ENCODE measurements at regions not wholly inside any gene's neighbourhood (a gene's known extent, or its start where the extent isn't known, plus 50 kb on each side); places are given as distances from the start of the nearest gene placed in this dataset.

DNA sequence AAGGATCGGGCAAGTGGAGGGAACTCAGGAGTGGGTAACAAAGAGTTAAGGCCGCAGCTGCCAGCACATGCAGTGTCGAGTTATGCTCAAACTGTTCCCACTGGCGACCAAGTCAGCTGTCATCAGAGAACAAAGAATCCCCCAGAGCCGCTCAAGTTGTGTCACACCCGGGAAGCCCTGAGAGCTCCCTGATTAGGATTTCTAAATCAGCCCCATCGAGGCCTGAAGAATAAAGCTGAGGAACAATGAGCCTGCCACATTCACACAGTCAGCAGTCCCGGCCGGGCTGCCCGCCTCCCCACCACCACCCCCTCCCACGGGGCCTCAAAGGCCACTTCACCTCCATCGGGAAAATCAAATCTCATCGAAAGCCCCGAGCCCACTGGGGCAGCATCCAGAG, 84.5 kb downstream of the SOX9 start:
- TF ChIP-seq POLR2AphosphoS5 (IDR thresholded peaks at IDR 0.05; ENCODE audit: low read depth, low read length) (no peak), TAF1 (IDR thresholded peaks at IDR 0.05; ENCODE audit: borderline replicate concordance, insufficient read depth, low read length) (no peak), SIN3A (IDR thresholded peaks at IDR 0.05; ENCODE audit: borderline replicate concordance, insufficient read depth, low read length) (no peak), FOXP2 (optimal IDR thresholded peaks at IDR 0.05; ENCODE audit: borderline replicate concordance, extremely low read depth, extremely low read length, insufficient read depth) (no peak)
- TF ChIP-seq, protein P1, sequence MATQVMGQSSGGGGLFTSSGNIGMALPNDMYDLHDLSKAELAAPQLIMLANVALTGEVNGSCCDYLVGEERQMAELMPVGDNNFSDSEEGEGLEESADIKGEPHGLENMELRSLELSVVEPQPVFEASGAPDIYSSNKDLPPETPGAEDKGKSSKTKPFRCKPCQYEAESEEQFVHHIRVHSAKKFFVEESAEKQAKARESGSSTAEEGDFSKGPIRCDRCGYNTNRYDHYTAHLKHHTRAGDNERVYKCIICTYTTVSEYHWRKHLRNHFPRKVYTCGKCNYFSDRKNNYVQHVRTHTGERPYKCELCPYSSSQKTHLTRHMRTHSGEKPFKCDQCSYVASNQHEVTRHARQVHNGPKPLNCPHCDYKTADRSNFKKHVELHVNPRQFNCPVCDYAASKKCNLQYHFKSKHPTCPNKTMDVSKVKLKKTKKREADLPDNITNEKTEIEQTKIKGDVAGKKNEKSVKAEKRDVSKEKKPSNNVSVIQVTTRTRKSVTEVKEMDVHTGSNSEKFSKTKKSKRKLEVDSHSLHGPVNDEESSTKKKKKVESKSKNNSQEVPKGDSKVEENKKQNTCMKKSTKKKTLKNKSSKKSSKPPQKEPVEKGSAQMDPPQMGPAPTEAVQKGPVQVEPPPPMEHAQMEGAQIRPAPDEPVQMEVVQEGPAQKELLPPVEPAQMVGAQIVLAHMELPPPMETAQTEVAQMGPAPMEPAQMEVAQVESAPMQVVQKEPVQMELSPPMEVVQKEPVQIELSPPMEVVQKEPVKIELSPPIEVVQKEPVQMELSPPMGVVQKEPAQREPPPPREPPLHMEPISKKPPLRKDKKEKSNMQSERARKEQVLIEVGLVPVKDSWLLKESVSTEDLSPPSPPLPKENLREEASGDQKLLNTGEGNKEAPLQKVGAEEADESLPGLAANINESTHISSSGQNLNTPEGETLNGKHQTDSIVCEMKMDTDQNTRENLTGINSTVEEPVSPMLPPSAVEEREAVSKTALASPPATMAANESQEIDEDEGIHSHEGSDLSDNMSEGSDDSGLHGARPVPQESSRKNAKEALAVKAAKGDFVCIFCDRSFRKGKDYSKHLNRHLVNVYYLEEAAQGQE (IDR thresholded peaks at IDR 0.05; ENCODE audit: insufficient read depth in 1 of 2, low read depth in 2 of 2, low read length in 2 of 2), result no peak

Measured in PFSK-1 (cell line).